ENCODE measurements at regions not wholly inside any gene's neighbourhood (a gene's known extent, or its start where the extent isn't known, plus 50 kb on each side); places are given as distances from the start of the nearest gene placed in this dataset.
"Not testable (repeated sequence)": the region's sequence is repeated elsewhere in the genome, so short reads cannot be mapped to it uniquely, and the experiment has no call there.

GRCh38 chr11:22084056-22084455 is 108.8 kb upstream of the ANO5 start:
- H3K4me3 ChIP-seq (ENCODE audit: low read depth, low read length), result no peak overlapping the region
- no peak for TF ChIP-seq CTCF (IDR thresholded peaks at IDR 0.05; ENCODE audit: low read depth, low read length)
- no peaks in the 10 kb centered on the region for H3K36me3 ChIP-seq
- no peaks in the 10 kb centered on the region for H3K9me3 ChIP-seq (ENCODE audit: severe bottlenecking)
- H3K27me3 ChIP-seq (ENCODE audit: insufficient read depth, low read depth, severe bottlenecking), result no peaks in the 10 kb centered on the region
- H3K27ac ChIP-seq, result no peak overlapping the region
- no peak for DNase-seq

GRCh38 chr11:22084564-22084963 is 108.3 kb upstream of the ANO5 start:
- H3K4me3 ChIP-seq (ENCODE audit: low read depth, low read length), result no peak overlapping the region
- DNase-seq, result no peak
- TF ChIP-seq CTCF (IDR thresholded peaks at IDR 0.05; ENCODE audit: low read depth, low read length), result no peak
- no peaks in the 10 kb centered on the region for H3K27me3 ChIP-seq (ENCODE audit: insufficient read depth, low read depth, severe bottlenecking)
- H3K9me3 ChIP-seq (ENCODE audit: severe bottlenecking), result no peaks in the 10 kb centered on the region
- H3K27ac ChIP-seq, result no peak overlapping the region
- H3K36me3 ChIP-seq, result no peaks in the 10 kb centered on the region

- DNase-seq, result no peak
- Histone ChIP-seq H3K36me3 (no peaks in the 10 kb centered on the region), H3K27ac (no peak overlapping the region), H3K27me3 (ENCODE audit: insufficient read depth, low read depth, severe bottlenecking) (no peaks in the 10 kb centered on the region), H3K9me3 (ENCODE audit: severe bottlenecking) (no peaks in the 10 kb centered on the region), H3K4me3 (ENCODE audit: low read depth, low read length) (no peak overlapping the region)
- TF ChIP-seq CTCF (IDR thresholded peaks at IDR 0.05; ENCODE audit: low read depth, low read length), result no peak
Measured at GRCh38 chr11:22089609-22090008, 103.3 kb upstream of the ANO5 start.

- TF ChIP-seq CTCF (IDR thresholded peaks at IDR 0.05; ENCODE audit: low read depth, low read length), result no peak
- H3K4me3 ChIP-seq (ENCODE audit: low read depth, low read length), result no peak overlapping the region
- H3K27ac ChIP-seq, result no peak overlapping the region
- H3K9me3 ChIP-seq (ENCODE audit: severe bottlenecking), result no peaks in the 10 kb centered on the region
- H3K27me3 ChIP-seq (ENCODE audit: insufficient read depth, low read depth, severe bottlenecking), result no peaks in the 10 kb centered on the region
- H3K36me3 ChIP-seq, result no peaks in the 10 kb centered on the region
- DNase-seq, result no peak
Measured at GRCh38 chr11:22106566-22106965, 86.3 kb upstream of the ANO5 start.

GRCh38 chr11:22115470-22116029 is 77.3 kb upstream of the ANO5 start:
- Histone ChIP-seq H3K27me3 (ENCODE audit: insufficient read depth, low read depth, severe bottlenecking) (no peaks in the 10 kb centered on the region), H3K36me3 (no peaks in the 10 kb centered on the region), H3K4me3 (ENCODE audit: low read depth, low read length) (no peak overlapping the region), H3K9me3 (ENCODE audit: severe bottlenecking) (no peaks in the 10 kb centered on the region), H3K27ac (no peak overlapping the region)
- DNase-seq, result no peak
- TF ChIP-seq CTCF (IDR thresholded peaks at IDR 0.05; ENCODE audit: low read depth, low read length), result no peak

- not testable (repeated sequence) for DNase-seq; H3K36me3 ChIP-seq; H3K27ac ChIP-seq; H3K4me3 ChIP-seq (ENCODE audit: low read depth, low read length); H3K27me3 ChIP-seq (ENCODE audit: insufficient read depth, low read depth, severe bottlenecking)
- peaks cover 11% of the 10 kb centered on the region for H3K9me3 ChIP-seq (ENCODE audit: severe bottlenecking)
Measured at GRCh38 chr11:22127981-22128380, 64.9 kb upstream of the ANO5 start.
